H1 (cell line): ENCODE measurements at regions not wholly inside any gene's neighbourhood (a gene's known extent, or its start where the extent isn't known, plus 50 kb on each side); places are given as distances from the start of the nearest gene placed in this dataset.

ENCODE experiments used
- CREB1 ChIP-seq: IDR thresholded peaks from 2 replicates; pipeline ENCODE4 v1.6.1; 2012; ENCODE audit warnings: inconsistent platforms
- CTCF ChIP-seq, 3 experiments: IDR thresholded peaks; 1 replicate in 2 of 3; 2 replicates in 1 of 3; pipeline versions ENCODE4 v1.5.1 to v1.6.1; 2011; ENCODE audit warnings: low read length in 3 of 3, mild to moderate bottlenecking in 3 of 3, inconsistent platforms in 2 of 3, low read depth in 1 of 3, moderate library complexity in 1 of 3; ENCODE audit not compliant: insufficient read depth in 1 of 3; ENCODE audit errors: control extremely low read depth in 1 of 3
- EP300 ChIP-seq, 2 experiments: IDR thresholded peaks; 1 replicate in 1 of 2; 2 replicates in 1 of 2; pipeline ENCODE4 v1.6.1; 2011 to 2012; ENCODE audit warnings: low read depth in 2 of 2, low read length in 2 of 2, mild to moderate bottlenecking in 2 of 2, borderline replicate concordance in 1 of 2, inconsistent platforms in 1 of 2, moderate library complexity in 1 of 2
- GABPA ChIP-seq: IDR thresholded peaks from 2 replicates; pipeline ENCODE4 v1.6.1; 2011; ENCODE audit warnings: mild to moderate bottlenecking, low read length, moderate library complexity, borderline replicate concordance; ENCODE audit not compliant: insufficient read depth
- GTF2F1 ChIP-seq: IDR thresholded peaks from 2 replicates; pipeline ENCODE4 v1.6.1; 2012; ENCODE audit warnings: low read depth, low read length, improper control_type of control experiment, borderline replicate concordance
- HDAC2 ChIP-seq, 2 experiments: fragments of 300-600 bp in 1 of 2; sonication (generic) in 1 of 2; IDR thresholded peaks; 2 replicates each; pipeline ENCODE4 v1.6.1; 2011 to 2012; ENCODE audit warnings: low read depth in 2 of 2, low read length in 2 of 2, mild to moderate bottlenecking in 2 of 2, moderate library complexity in 2 of 2, borderline replicate concordance in 1 of 2, inconsistent platforms in 1 of 2
- POLR2AphosphoS5 ChIP-seq: IDR thresholded peaks from 2 replicates; pipeline ENCODE4 v1.6.1; 2011; ENCODE audit warnings: low read depth, low read length
- RNF2 ChIP-seq: fragments of 200-900, 300-1000 bp; sonication (generic); IDR thresholded peaks from 2 replicates; pipeline ENCODE4 v1.7.1; 2016; ENCODE audit warnings: borderline replicate concordance, low read depth, mild to moderate bottlenecking, antibody characterized with exemption, low read length; ENCODE audit not compliant: poor library complexity, severe bottlenecking; ENCODE audit errors: missing control alignments
- SUZ12 ChIP-seq: fragments of 200-600 bp; sonication (generic); IDR thresholded peaks from 2 replicates; pipeline ENCODE4 v1.6.1; 2012; ENCODE audit warnings: mild to moderate bottlenecking, inconsistent platforms, low read length, moderate library complexity, mixed read lengths
- TAF1 ChIP-seq: IDR thresholded peaks from 2 replicates; pipeline ENCODE4 v1.6.1; 2011; ENCODE audit warnings: mild to moderate bottlenecking, low read depth, low read length
- ZNF274 ChIP-seq: IDR thresholded peaks from 2 replicates; pipeline ENCODE4 v1.7.0; 2012; ENCODE audit warnings: low read length, borderline replicate concordance; ENCODE audit errors: extremely low read depth
- TF ChIP-seq, protein P1 (sequence below): IDR thresholded peaks from 2 replicates; pipeline ENCODE4 v1.6.1; 2012; ENCODE audit warnings: inconsistent platforms

DNA sequence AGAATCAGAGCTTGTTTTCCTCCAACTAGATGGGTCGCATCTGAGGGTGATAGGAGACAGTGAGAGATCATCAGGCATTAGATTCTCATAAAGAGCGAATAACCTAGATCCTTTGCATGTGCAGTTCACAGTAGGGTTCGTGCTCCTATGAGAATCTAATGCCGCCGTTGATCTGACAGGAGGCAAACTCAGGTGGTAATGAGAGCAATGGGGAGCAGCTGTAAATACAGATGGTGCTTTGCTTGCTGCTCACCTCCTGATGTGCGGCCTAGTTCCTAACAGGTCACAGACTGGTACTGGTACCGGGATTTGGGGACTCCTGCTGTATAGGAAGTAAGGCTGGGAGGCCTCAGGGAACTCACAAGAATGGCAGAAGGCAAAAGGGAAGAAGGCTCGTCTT, 276.5 kb downstream of the FAT4 start:
- TF ChIP-seq CTCF (IDR thresholded peaks at IDR 0.05; ENCODE audit: control extremely low read depth in 1 of 3, insufficient read depth in 1 of 3, low read depth in 1 of 3, low read length in 3 of 3) (no peak), TAF1 (no peak), CREB1 (no peak), POLR2AphosphoS5 (no peak), HDAC2 (IDR thresholded peaks at IDR 0.05; ENCODE audit: borderline replicate concordance in 1 of 2, low read depth in 2 of 2, low read length in 2 of 2) (no peak), ZNF274 (no peak), GABPA (no peak), SUZ12 (no peak), EP300 (IDR thresholded peaks at IDR 0.05; ENCODE audit: borderline replicate concordance in 1 of 2, low read depth in 2 of 2, low read length in 2 of 2) (no peak), GTF2F1 (no peak), RNF2 (no peak)
- TF ChIP-seq, protein P1, sequence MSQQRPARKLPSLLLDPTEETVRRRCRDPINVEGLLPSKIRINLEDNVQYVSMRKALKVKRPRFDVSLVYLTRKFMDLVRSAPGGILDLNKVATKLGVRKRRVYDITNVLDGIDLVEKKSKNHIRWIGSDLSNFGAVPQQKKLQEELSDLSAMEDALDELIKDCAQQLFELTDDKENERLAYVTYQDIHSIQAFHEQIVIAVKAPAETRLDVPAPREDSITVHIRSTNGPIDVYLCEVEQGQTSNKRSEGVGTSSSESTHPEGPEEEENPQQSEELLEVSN = no peak
